Retinal pigment epithelial cell (primary cell): ENCODE measurements at regions not wholly inside any gene's neighbourhood (a gene's known extent, or its start where the extent isn't known, plus 50 kb on each side); places are given as distances from the start of the nearest gene placed in this dataset.
"Not testable (repeated sequence)": the region's sequence is repeated elsewhere in the genome, so short reads cannot be mapped to it uniquely, and the experiment has no call there.

Experiments used
- DNase-seq: peaks from one replicate; pipeline ENCODE4 v3.0.0-alpha.2; 2010; ENCODE audit warnings: low read depth
- H3K4me3 ChIP-seq: 2 replicates; pipeline ENCODE4 v1.5.1; 2011; ENCODE audit warnings: mild to moderate bottlenecking, low read length, control low read depth, moderate library complexity
- CTCF ChIP-seq: conservative IDR thresholded peaks from 2 replicates; pipeline ENCODE4 v1.5.1; 2011; ENCODE audit warnings: low read depth, low read length, control low read depth, inconsistent platforms

GRCh38 chr13:90715485-90715884 is 632.0 kb upstream of the MIR17HG start:
- TF ChIP-seq CTCF = no peak
- no peak overlapping the region for H3K4me3 ChIP-seq
- no peak for DNase-seq

GRCh38 chr13:90717451-90717936 is 630.0 kb upstream of the MIR17HG start:
- peak; percentile 93 for DNase-seq
- TF ChIP-seq CTCF = no peak
- no peak overlapping the region for H3K4me3 ChIP-seq

GRCh38 chr13:90719461-90719860 is 628.0 kb upstream of the MIR17HG start:
- H3K4me3 ChIP-seq = no peak overlapping the region
- no peak for DNase-seq
- no peak for TF ChIP-seq CTCF

GRCh38 chr13:90721937-90722336 is 625.5 kb upstream of the MIR17HG start:
- no peak for TF ChIP-seq CTCF
- no peak overlapping the region for H3K4me3 ChIP-seq
- no peak for DNase-seq

- DNase-seq = no peak
- H3K4me3 ChIP-seq = no peak overlapping the region
- no peak for TF ChIP-seq CTCF
Measured at GRCh38 chr13:90723381-90723780, 624.1 kb upstream of the MIR17HG start.

GRCh38 chr13:90726375-90726774 is 621.1 kb upstream of the MIR17HG start:
- DNase-seq = no peak
- no peak overlapping the region for H3K4me3 ChIP-seq
- no peak for TF ChIP-seq CTCF

- H3K4me3 ChIP-seq = no peak overlapping the region
- peak; percentile 8 for TF ChIP-seq CTCF
- no peak for DNase-seq
Measured at GRCh38 chr13:90732049-90732448, 615.4 kb upstream of the MIR17HG start.

- H3K4me3 ChIP-seq, DNase-seq: not testable (repeated sequence)
Measured at GRCh38 chr13:90734497-90734896, 613.0 kb upstream of the MIR17HG start.
